ENCODE measurements at regions not wholly inside any gene's neighbourhood (a gene's known extent, or its start where the extent isn't known, plus 50 kb on each side); places are given as distances from the start of the nearest gene placed in this dataset.

DNA sequence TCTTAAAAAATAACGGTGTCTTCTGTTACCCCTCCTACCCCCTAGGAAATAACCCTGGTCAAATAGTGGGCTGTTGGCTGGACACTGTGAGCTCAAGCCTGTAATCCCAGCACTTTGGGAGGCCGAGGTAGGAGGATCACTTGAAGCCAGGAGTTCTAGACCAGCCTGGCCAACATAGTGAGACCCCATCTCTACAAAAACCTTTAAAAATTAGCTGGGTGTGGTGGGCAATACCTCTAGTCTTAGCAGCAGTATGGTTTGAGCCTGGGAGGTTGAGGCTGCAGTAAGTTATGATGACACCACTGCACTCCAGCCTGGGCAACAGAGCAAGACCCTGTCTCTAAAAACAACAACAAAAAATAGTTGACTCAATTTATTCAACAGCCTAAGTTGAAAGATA, 453.7 kb downstream of the SIPA1L2 start:
- H3K14ac ChIP-seq (ENCODE audit: insufficient read depth, low read length), result no peak overlapping the region
- no peak overlapping the region for H3K56ac ChIP-seq (ENCODE audit: insufficient read length, low read depth, low read length)
- no peak overlapping the region for H2BK5ac ChIP-seq (ENCODE audit: insufficient read length, low read length)
- H2BK120ac ChIP-seq (ENCODE audit: low read depth, low read length, poor library complexity, severe bottlenecking), result no peak overlapping the region
- Mint-ChIP-seq H3K36me3 (ENCODE audit: insufficient read depth in 1 of 3, low read depth in 3 of 3) (peaks cover 4 to 63% (median 53%) of the 10 kb centered on the region in 3 experiments; a peak in 6 of 7 replicates), H3K9me3 (no peaks in the 10 kb centered on the region; a peak in 1 of 5 replicates), H3K27me3 (ENCODE audit: low read depth) (no peaks in the 10 kb centered on the region), H3K4me3 (no peak overlapping the region), H3K4me1 (peaks cover 29 to 33% of the 10 kb centered on the region in 2 experiments), H3K27ac (no peak overlapping the region)
- H3K4me2 ChIP-seq (ENCODE audit: insufficient read depth, insufficient read length, low read length), result no peak overlapping the region
- no peak overlapping the region for H2BK20ac ChIP-seq (ENCODE audit: low read depth, low read length, poor library complexity, severe bottlenecking)
- H2BK15ac ChIP-seq (ENCODE audit: low read depth, low read length), result no peak overlapping the region
- H3K18ac ChIP-seq (ENCODE audit: insufficient read length, low read depth, low read length), result no peak overlapping the region
- no peak overlapping the region for H3K4ac ChIP-seq (ENCODE audit: low read depth, low read length)
- no peak for DNase-seq
- no peak overlapping the region for H4K8ac ChIP-seq (replicated peaks; ENCODE audit: insufficient read length, low read depth, low read length)
- no peak overlapping the region for H3K27ac ChIP-seq (ENCODE audit: insufficient read length, low read depth, low read length)
- no peak overlapping the region for H2AFZ ChIP-seq (ENCODE audit: low read length)
- H3K4me1 ChIP-seq (ENCODE audit: insufficient read depth, low read length), result no peaks in the 10 kb centered on the region; the same call in 1 of the 2 replicates
- H3K27me3 ChIP-seq (ENCODE audit: insufficient read depth, low read length), result no peaks in the 10 kb centered on the region
- no peak overlapping the region for H2AK5ac ChIP-seq (ENCODE audit: insufficient read length, low read length)
- no peak overlapping the region for H2BK12ac ChIP-seq (ENCODE audit: insufficient read length, low read depth, low read length)
- no peak overlapping the region for H4K5ac ChIP-seq (ENCODE audit: insufficient read length, low read depth, low read length)
- H4K91ac ChIP-seq (ENCODE audit: insufficient read length, low read depth, low read length), result no peak overlapping the region
- H3K79me1 ChIP-seq (ENCODE audit: insufficient read depth, low read depth, low read length, poor library complexity, severe bottlenecking), result no peaks in the 10 kb centered on the region
- no peaks in the 10 kb centered on the region for H4K20me1 ChIP-seq (ENCODE audit: control insufficient read depth, insufficient read depth, insufficient read length)
- H3K9me3 ChIP-seq (ENCODE audit: control insufficient read depth, low read depth, low read length), result no peaks in the 10 kb centered on the region
- H3K23me2 ChIP-seq (ENCODE audit: insufficient read length, low read depth, low read length, poor library complexity, severe bottlenecking), result no peaks in the 10 kb centered on the region
- no CpG with 5 or more reads among the region's 2 CpGs for whole genome bisulfite sequencing (ENCODE audit: extremely low coverage, insufficient read length, low lambda C conversion rate)
- TF ChIP-seq, protein P1, sequence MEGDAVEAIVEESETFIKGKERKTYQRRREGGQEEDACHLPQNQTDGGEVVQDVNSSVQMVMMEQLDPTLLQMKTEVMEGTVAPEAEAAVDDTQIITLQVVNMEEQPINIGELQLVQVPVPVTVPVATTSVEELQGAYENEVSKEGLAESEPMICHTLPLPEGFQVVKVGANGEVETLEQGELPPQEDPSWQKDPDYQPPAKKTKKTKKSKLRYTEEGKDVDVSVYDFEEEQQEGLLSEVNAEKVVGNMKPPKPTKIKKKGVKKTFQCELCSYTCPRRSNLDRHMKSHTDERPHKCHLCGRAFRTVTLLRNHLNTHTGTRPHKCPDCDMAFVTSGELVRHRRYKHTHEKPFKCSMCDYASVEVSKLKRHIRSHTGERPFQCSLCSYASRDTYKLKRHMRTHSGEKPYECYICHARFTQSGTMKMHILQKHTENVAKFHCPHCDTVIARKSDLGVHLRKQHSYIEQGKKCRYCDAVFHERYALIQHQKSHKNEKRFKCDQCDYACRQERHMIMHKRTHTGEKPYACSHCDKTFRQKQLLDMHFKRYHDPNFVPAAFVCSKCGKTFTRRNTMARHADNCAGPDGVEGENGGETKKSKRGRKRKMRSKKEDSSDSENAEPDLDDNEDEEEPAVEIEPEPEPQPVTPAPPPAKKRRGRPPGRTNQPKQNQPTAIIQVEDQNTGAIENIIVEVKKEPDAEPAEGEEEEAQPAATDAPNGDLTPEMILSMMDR (conservative IDR thresholded peaks at IDR 0.05), result no peak
- H3K9ac ChIP-seq (ENCODE audit: extremely low read depth, insufficient read length, low read length), result no peak overlapping the region
- H3T11ph ChIP-seq (ENCODE audit: low read length), result no peak overlapping the region
- H3K23ac ChIP-seq (ENCODE audit: insufficient read length, low read depth, low read length), result no peak overlapping the region
- no peaks in the 10 kb centered on the region for H3K79me2 ChIP-seq (ENCODE audit: insufficient read depth, low read length)
